NCI-H345 (cell line): ENCODE measurements at regions not wholly inside any gene's neighbourhood (a gene's known extent, or its start where the extent isn't known, plus 50 kb on each side); places are given as distances from the start of the nearest gene placed in this dataset.
"Not testable (repeated sequence)": the region's sequence is repeated elsewhere in the genome, so short reads cannot be mapped to it uniquely, and the experiment has no call there.

Source experiments
- DNase-seq: peaks from one replicate; lab custom pipeline; 2025; lab: John Stamatoyannopoulos, UW

DNA sequence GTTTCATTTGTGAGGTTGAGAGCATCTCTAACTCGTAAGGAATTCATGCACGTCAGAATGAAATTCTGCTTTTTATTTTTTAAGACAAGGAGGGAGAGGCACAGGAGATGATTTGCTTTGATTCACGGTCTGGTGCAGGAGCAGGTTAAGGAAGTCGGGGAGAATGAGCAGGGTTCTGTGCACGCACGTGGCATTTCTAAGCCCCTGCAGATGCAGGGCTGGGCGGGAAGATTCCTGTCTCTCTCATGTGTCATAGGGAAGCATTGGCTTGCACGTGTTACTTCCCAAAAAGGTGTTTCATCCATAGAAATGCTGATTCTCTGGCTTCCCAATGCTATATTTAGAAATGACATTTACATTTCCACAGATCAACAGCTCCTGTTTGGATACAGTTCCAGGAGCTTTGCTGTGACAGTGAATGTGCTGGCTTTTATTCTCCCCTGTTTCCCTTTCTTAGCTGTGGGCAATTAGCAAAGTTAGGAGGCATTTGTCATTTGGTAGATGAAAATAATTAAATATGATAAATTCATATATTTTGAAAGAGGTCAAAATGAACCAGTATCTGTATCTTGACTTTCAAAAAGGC, 119.7 kb upstream of the ZFP64 start:
- no peak for DNase-seq

DNA sequence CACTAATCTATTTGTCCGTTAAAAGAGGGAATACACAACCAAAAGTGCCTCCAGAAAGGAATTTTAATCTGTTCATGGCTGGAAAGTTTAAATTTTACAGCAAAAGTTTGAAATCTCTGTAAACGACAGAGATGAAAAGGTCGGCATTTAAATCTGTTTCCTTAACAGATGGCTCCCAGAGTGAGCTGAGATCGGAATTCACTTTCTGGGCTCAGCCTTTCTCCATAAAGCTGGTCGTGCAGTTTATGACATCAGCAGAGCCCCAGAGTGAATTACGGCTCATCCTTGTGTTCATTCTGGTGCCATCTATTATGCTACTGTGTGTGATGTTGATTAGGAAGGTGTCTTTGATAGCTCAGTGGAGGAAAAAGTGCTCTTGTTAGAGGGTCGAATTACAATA, 117.6 kb upstream of the ZFP64 start:
- DNase-seq: no peak

DNA sequence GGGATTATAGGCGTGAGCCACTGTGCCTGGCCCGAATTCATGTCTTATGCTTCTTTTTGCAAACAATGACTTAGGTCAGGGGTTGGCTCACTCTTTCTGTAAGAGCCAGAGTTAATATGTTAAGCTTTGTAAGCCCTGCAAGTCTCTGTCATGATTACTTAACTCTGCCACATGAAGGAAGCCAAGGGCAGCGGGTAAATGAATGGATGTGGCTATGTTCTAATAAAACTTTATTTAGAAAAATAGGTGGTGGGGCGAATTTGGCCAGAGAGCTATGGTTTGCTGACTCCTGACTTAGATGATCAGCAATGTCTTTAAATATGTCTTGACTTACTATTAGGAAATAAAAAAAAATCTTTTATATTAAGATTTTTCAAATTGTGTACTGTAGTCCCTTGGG, 114.9 kb upstream of the ZFP64 start:
- DNase-seq: no peak

DNA sequence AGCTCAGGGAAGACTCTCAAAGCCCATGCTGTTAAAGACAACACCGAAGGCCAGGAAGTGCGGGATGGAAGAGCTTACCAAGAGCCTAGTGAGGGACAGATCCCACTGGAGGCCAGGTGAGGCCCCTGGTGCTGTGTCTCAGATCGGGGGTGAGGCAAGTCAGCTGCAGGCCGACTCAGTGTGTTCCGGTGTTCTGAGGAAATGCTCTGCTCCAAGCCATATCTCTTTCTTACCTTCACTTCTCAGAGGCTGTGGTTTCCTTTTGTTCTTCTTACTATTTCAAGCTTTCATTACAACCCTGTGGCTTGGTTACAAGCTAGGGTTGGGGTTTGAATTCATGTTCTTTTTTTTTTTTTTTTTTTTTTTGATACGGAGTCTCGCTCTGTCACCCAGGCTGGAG, 114.3 kb upstream of the ZFP64 start:
- no peak for DNase-seq

DNA sequence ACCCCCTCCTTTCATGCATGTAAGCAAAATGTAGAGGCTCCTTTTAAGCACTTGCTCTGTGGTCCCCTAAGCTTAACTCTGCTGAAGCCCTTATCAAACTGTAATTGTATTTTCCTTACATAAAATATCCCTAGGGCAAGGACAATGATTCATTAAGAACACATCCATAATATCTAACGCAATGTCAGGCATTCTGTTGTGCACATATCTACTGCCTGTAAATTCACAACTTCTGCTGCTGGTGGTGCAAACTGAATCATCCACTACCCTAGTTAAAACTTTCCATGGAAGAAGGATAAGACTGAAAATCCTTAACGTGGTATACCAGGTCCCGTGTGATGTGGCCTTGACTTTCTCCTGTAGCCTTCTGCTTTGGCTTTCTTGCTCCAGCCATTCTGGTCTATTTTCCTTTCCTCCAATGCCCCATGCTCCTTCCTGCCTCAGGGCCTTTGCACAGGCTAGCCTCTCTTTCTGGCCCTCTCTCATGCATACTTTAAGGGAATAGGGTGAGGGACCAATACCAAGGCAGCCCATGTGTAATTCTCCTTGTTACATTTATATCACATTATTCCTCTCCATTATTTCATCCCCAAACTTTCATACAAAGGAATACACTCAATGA, 113.6 kb upstream of the ZFP64 start:
- no peak for DNase-seq

DNA sequence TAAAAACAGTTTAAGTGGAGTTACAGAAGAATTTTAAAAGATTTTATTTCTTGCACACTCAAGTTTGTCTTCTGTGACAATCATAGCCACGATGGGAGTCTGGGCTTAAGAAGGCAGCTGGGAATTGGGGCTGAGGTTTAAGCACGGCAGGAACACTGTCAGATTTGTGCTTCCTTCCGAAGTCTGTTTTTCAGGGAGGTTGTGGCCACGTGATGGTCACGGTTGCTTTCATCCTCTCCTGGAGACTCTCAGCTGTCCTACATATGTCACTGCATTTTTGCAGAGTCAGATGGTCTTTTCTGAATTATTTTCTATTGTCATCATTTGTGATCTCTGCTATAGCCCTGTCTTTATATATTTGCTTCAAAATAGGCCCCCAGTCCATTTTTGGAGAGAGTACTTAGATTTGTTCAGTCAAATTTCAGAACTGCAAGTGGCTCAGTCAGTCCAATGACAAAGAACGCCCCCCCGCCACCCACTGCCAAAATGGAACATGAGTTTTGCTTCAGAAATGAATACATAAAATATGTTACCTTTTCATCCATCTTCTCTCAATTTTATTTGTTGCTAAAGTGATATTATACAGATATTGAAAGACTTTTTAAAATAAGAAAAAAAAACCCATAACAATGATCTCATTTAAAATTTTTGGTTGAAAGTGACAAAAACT, 111.8 kb upstream of the ZFP64 start:
- DNase-seq: no peak

DNA sequence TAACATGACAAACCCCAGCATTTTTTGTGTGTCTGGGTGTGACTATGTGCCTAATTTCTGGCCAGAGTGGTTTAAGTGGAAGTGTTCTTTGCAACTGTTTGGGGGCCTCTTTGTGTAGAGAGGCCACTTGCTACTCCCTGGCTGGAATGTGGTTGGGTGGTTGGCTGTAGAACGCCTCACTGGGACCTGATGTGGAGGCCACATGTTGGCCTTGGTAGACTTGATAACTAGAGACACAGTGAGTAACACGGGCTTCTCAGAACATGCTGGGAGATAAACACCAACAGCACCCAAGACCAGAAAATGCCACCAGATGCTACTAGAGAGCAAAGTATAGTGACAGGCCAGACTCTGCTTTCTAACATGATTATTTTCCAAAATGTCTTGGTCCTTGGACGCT, 111.2 kb upstream of the ZFP64 start:
- DNase-seq: no peak

DNA sequence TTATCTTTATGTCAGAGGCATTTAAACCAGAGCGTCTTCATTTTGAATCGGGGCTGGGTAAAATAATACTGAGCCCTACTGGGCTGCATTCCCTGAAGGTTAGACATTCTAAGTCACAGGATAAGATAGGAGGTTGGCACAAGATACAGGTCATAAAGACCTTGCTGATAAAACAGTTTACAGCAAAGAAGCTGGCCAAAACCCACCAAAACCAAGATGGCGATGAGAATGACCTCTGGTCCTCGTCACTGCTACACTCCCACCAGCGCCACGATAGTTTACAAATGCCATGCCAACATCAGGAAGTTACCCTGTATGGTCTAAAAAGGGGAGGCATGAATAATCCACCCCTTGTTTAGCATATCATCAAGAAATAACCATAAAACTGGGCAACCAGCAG, 110.5 kb upstream of the ZFP64 start:
- DNase-seq: not testable (repeated sequence)

DNA sequence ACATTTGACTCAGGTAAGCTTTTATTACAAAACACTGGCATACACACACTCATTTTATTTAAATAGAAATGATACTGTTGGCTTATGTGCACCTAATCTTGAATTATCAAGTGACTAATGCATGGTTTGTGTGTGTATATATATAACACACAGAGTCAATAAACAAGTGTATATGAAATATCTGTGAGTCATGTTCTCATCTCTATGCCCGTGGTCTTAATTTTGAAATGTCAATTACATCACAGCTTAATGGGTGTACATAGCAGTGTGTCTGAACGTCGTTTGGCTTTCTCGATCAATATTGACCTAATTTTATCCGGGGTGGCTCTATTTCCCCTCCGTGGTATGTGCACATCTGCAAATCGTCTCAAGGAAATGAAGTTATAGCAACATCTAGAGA, 104.0 kb upstream of the ZFP64 start:
- DNase-seq: no peak

DNA sequence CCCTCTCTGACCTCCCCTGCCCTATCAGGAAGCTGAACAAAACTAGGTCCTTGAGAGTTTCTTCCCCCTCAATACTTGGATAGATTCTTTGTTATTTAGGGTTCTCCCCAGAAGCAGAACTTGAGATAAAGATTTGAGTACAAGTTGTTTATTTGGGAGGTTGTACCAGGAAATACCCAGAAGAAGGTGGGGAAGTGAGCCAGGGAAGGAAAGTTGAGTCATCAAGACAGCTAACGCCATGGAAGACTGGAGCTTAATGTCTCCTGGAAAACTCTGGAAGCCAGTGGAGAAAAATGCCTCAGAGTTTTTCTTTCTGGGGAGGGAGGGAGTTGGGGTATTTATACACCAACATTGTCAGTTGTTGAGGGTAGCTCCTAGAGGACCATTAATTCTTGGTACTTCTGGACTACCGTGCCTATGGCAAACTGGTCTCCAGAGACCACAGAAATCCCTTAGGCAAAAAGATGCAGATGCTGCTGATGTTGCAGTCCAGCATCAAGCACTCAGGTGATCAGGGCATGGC, 102.6 kb upstream of the ZFP64 start:
- DNase-seq: no peak

DNA sequence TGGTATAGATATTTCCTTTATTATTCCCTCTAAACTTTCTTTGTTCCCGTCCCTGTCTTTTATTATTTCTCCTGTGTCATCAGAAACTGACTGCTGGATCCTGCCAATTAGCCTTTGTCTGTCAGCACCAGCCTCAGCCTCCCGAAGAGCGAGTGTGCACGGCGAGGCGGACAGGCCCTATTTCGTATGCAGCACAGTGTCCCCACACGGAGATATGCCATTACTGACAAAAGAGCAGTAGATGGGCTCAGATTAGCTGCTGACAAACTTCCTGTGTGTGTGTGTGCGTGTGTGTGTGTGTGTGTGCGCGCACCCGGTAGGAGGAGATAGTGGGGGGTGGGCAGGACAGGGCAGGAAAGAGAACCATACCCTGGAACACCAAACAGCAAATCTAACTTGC, 99.5 kb upstream of the ZFP64 start:
- no peak for DNase-seq

DNA sequence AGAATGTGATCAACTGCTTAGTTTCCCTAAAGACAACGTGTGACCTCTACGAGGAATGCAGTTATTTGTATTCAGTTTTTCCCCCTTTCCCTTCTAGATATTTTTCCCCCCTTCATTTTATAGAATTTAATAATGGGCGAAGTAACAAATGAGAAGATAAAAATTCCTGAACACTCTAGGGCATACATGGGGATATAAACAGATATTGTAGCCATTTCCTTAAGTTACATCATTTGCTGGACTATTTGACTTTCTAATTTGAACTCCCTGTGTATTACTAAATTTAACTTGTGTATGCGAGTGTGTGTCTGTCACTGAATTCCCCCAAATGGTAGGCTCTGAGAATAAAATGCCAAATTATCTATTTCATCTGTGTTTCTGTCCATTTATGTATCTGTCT, 99.0 kb upstream of the ZFP64 start:
- no peak for DNase-seq

DNA sequence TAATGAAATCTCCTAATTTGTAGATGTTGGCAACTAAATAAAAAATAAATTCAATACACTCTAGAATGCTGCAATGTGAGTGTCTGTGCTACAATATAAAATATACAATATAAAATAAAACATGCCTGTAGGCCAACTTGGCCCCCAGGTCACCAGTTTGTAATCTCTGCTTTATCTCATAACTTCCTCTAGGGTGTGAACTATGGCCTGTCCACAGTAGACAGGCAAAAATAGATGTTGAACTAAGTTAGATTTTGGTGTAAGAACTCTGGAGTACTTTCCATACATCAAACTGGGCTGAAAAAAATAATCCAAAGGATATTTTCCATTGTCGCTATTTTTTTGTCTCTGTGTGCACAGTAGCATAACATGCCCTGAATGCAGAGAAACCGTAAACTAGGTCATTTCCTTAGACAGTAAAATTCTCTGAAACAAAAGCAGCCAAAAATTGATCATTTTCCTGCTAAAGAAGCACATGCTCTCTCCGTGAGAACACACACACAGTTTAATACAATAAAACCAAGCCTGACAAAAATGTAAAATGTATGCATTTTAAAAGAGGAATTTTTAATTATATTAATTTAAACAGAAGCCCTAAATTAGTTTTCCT, 98.5 kb upstream of the ZFP64 start:
- no peak for DNase-seq

DNA sequence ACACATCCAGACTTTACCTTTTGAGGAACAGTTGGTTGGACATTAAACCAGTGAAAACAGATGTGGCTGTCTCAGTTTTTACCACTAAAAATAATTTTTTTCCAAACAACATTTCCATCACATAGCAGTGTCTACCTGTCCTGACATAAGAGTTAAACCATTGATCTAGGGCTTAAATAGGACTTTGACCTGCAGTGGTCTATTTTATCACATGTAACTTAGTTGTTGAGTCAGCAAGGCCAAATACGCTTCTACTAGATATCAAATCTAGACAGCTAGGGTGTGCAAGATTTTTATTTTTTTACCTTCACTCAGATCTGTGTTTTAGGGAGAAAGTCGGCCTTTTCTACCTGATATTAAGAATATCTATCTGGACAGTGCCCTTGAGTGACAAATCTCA, 88.8 kb upstream of the ZFP64 start:
- DNase-seq: no peak

DNA sequence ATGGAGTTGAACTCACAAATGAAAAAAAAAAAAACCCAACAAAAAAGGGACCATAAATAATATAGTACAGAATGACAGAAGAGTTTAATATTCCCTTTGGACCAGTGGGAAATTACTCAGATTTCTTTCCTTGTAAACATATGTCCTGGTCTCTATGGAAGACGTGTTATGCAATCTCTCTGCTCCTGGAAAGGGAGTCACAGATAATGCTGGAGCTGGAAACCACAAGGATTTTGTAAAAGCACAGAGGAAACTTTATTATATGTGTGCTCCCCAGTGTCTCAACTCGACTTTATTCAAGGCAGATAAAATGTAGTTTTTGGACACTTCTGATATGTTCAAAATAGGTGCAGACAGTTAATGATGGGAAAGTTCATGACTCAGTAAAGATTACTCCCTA, 88.1 kb upstream of the ZFP64 start:
- DNase-seq: no peak

DNA sequence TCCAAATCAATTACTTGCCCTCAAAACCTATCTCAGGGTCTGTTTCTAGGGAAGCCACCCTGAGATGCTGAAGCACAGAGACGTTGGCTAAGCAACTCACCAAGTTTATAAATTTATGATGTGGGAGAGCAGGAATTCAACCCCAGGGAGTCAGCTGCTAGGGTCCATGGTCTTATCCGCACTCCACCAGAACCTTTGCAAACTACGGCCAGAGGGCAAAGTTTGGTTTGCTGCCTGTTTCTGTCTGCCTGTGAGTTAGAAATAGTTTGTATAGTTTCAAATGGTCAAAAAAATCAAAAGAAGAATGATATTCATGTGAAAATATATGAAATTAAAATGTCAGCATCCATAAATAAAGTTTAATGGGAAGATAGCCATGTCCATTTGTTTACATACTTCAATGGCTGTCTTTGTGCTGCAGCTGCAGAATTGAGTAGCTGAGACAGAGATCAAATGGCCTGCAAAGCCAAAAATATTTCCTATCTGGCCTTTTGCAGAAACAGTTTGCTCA, 83.7 kb upstream of the ZFP64 start:
- DNase-seq: no peak

DNA sequence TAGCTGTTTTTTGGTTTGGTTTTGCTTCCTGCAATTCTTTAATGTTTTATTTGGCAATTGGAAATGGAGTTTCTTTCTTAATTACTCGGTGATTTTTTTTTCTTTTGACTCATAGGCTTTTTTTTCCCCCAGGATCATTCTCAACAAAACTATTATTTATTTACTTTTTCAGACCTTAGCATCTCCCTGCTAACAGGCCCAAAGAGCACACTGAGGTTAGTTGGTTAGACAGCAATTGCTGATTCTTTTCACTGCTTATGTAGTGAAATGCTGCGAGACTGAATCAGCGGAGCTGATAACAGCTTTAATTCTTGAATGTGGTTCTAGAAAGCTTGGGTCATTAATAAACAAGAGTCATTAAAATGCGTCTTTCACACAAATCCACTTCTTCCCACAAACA, 79.1 kb upstream of the ZFP64 start:
- no peak for DNase-seq

DNA sequence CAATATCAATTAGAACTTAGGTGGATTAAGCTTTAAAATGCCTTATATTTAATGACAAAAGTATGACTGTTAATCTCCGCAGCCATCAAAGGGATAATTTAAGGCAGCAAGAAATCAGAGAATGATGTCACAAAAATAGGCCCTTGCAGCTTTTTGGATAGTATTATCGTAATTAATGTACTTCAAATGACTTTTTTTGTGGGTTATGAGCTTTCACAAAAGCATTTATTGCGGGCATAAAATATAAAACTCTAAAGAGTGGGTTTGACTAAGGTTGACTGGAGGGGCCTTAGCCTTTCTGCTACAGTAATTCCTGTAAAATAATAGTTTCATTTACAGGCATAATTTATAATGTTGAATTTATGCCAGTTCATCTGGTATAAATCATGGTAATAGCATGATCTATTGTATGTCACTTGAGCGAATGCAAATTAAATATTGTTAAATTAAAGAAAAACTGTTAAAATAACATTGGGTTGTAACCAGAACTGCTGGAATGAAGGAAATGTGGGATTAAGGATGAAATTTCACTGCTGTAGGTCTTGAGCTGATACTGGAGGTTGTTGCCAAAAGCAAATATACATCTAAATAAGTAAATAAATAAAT, 78.5 kb upstream of the ZFP64 start:
- DNase-seq: no peak

DNA sequence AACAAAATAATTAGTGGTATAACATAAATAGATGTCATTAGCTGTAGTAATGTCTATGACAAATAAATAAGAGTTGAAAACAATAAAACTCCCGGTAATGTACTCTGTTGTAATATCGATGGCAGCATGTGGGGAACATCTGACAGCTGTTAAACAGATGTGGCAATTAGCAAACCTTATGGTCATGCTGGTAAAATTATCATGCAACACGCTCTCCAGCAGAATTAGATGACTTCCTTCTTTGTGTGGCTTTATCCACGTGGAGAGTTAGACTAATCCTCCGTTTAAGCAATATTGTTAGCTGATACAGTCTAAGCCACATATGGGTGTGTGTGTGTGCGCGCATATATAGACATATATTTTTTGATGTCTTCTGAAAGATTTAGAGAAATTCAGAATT, 77.7 kb upstream of the ZFP64 start:
- DNase-seq: no peak

DNA sequence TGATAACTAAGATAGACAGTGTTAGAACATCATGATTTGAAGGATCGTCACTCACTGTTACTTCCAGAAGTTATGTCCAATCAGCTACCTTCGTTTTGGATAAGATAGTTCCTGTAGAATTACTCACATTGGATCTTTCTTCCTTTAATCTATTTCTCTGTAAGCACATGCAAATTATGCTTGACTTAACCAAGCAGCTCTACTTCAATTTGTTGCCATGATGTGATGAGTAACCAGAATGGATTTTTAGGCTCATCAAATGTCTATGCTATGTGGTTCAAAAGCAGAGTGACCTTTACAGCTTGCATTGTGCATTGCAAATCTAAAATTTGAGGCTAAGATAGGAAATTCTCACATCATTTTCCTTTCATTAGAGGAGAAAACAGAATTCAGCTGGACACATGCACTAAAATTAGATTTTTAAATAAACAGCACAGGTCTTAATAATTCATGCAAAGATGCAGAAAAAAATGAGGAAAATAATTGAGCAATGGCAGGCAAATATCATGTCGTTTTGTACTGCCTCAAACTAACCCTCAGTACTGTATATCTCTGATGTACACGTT, 76.7 kb upstream of the ZFP64 start:
- no peak for DNase-seq

DNA sequence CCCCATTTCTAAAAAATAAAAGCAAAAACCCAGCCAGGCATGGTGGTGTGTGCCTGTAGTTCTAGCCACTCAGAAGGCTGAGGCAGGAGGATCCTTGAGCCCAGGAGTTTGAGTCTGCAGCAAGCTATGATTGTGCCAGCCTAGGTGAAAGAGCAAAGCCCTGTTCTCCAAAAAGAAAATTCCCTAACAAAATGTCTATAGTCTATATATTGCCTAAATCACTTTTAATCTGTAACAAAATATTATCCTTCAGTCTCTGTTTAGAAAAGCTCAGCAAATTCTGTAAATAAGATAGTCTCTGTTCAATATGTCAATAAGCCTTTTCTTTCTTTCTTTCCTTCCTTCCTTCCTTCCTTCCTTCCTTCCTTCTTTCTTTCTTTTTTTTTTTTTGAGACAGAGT, 75.8 kb upstream of the ZFP64 start:
- no peak for DNase-seq

DNA sequence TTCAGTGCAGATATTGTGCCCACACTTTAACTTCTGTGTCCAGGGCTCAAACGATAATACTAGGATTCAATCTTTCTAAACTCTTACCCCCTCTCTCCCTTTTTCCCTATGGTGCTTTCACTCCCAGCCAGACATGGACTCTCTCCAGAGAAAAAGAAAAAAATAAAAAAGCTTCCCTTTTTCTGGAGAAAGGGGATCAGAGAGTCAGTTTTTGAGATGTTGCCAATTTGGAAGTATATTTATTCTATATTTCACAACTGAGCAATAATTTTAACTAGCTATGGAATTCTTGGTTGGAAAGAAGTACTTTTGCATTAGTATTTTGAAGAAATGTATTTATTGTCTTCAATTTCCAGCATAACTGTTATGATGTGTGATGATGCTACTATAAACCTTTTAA, 72.2 kb upstream of the ZFP64 start:
- DNase-seq: no peak
